Left ventricle myocardium inferior (tissue), 1 donor: ENCODE measurements at regions not wholly inside any gene's neighbourhood (a gene's known extent, or its start where the extent isn't known, plus 50 kb on each side); places are given as distances from the start of the nearest gene placed in this dataset.

Experiments
- DNase-seq: peaks from one replicate; pipeline ENCODE4 v3.0.0-alpha.2; 2020
- H3K27ac ChIP-seq: fragments of 200-600 bp; replicated peaks from 2 replicates; pipeline ENCODE4 v1.8.0; 2021
- H3K27me3 ChIP-seq: fragments of 200-600 bp; 2 replicates; pipeline ENCODE4 v1.8.0; 2021; ENCODE audit warnings: low read depth
- H3K36me3 ChIP-seq: fragments of 200-600 bp; 2 replicates; pipeline ENCODE4 v1.8.0; 2021
- H3K4me1 ChIP-seq: fragments of 200-600 bp; 2 replicates; pipeline ENCODE4 v1.8.0; 2021
- H3K4me3 ChIP-seq: fragments of 200-600 bp; 2 replicates; pipeline ENCODE4 v1.8.0; 2021; ENCODE audit warnings: mild to moderate bottlenecking, moderate library complexity
- H3K9me3 ChIP-seq: fragments of 200-600 bp; replicated peaks from 2 replicates; pipeline ENCODE4 v1.8.0; 2021
- intact Hi-C: fragments of 100-400 bp; cut with micrococcal nuclease; formaldehyde crosslinking; loops from one replicate; pipeline ENCODE4 v1.11.0; 2022
- TF ChIP-seq, protein P1 (sequence below): fragments of 200-600 bp; IDR thresholded peaks from 2 replicates; pipeline ENCODE4 v1.8.0; 2021; ENCODE audit warnings: antibody characterized with exemption, mild to moderate bottlenecking, borderline replicate concordance
- donor health status: DM: no; HTN: yes; CAD: no; lungs with severe emphysema.

DNA sequence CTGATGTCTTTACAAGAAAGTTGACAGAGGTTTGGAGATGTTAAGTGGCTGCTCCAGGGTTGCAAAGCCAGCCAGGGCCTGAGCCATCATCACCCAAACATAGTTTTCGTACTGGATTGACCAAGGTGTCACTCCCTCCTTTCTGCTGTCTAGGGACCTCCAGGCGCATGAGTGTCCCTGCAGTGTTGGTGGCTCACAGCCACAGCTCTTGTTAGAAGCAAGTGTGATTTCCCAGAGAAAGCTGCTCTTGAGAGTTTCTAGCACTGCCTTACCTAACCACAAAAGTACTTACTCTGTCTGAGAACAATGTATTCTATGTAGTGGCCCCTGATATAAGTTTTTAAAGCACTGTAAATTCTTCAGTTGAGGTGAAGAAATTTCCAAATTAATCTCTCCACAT is 144.1 kb downstream of the SOX2 start:
- intact Hi-C loops, result no loop called here
- H3K36me3 ChIP-seq, result no peaks in the 10 kb centered on the region
- no peaks in the 10 kb centered on the region for H3K4me1 ChIP-seq
- DNase-seq, result no peak
- TF ChIP-seq, protein P1, sequence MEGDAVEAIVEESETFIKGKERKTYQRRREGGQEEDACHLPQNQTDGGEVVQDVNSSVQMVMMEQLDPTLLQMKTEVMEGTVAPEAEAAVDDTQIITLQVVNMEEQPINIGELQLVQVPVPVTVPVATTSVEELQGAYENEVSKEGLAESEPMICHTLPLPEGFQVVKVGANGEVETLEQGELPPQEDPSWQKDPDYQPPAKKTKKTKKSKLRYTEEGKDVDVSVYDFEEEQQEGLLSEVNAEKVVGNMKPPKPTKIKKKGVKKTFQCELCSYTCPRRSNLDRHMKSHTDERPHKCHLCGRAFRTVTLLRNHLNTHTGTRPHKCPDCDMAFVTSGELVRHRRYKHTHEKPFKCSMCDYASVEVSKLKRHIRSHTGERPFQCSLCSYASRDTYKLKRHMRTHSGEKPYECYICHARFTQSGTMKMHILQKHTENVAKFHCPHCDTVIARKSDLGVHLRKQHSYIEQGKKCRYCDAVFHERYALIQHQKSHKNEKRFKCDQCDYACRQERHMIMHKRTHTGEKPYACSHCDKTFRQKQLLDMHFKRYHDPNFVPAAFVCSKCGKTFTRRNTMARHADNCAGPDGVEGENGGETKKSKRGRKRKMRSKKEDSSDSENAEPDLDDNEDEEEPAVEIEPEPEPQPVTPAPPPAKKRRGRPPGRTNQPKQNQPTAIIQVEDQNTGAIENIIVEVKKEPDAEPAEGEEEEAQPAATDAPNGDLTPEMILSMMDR, result no peak
- H3K27ac ChIP-seq, result no peak overlapping the region
- no peak overlapping the region for H3K4me3 ChIP-seq
- H3K9me3 ChIP-seq, result peaks cover 10% of the 10 kb centered on the region
- H3K27me3 ChIP-seq, result peaks cover 3% of the 10 kb centered on the region

DNA sequence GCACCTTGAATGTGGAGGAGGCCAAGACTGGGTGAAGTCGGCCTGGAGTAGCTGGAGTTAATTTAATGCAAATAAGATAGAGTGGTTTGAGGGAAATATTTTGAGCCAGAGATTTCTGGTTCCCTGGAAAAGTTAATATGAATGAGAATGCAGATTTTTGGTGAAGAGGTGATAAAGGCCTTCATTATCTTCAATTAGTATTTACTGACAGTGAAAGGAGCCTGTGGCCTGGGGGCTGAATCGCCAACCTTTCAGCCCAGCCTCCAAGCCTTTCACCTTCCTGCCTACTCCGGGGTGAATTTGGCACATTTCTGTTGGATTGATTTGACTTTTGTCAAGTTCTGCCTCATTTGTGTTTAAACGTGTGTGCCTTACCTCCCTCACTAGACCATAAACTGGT is 147.8 kb downstream of the SOX2 start:
- intact Hi-C loops, result no loop called here
- Histone ChIP-seq H3K4me1 (no peaks in the 10 kb centered on the region), H3K36me3 (no peaks in the 10 kb centered on the region), H3K27ac (no peak overlapping the region), H3K4me3 (no peak overlapping the region), H3K27me3 (peaks cover 3% of the 10 kb centered on the region), H3K9me3 (no peaks in the 10 kb centered on the region)
- DNase-seq, result no peak
- TF ChIP-seq, protein P1, result no peak

DNA sequence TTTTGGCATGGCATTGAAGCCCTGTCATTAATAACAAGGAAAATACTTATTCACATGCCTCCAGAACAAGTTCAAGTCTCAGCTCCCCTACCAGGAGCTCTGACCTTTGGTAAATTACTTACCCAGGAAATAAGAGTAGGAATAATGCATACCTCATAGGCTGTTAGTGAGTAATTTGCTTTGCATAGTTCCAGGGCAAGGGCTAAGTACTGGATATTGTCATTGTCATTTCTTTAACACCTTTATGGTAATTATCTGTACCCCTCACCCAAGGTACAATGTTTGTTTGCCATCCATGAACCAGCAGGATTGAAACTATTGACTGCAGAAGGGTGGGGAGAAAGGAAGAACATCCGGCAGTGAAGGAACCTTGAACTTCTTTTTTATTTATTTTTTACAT is 148.5 kb downstream of the SOX2 start:
- Histone ChIP-seq H3K9me3 (no peaks in the 10 kb centered on the region), H3K27me3 (peaks cover 3% of the 10 kb centered on the region), H3K4me3 (no peak overlapping the region), H3K36me3 (no peaks in the 10 kb centered on the region), H3K27ac (no peak overlapping the region), H3K4me1 (no peaks in the 10 kb centered on the region)
- no peak for DNase-seq
- TF ChIP-seq, protein P1, result no peak
- intact Hi-C loops, result no loop called here

DNA sequence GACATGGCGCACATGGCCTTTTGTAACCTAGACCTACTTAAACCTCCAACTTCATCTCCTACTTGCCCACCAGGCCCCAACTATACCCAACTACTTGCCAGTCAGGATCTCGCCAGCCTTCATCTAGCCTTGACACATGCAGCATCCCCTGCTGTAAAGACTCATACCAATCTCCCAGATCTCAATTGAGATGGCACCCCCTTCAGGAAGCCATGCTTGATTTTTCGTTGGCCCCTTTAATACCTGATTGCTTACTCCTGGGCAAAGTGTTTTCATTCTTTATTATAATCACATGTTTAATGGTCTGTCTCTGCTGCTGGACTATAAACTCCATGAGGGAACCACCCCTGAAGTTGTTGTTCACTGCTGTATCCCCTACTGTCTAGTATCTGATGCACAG is 150.8 kb downstream of the SOX2 start:
- no peak for DNase-seq
- Histone ChIP-seq H3K9me3 (no peaks in the 10 kb centered on the region), H3K4me1 (no peaks in the 10 kb centered on the region), H3K27me3 (peaks cover 3% of the 10 kb centered on the region), H3K27ac (no peak overlapping the region), H3K36me3 (no peaks in the 10 kb centered on the region), H3K4me3 (no peak overlapping the region)
- TF ChIP-seq, protein P1, result no peak
- intact Hi-C loops, result no loop called here

- H3K27ac ChIP-seq, result no peak overlapping the region
- no peaks in the 10 kb centered on the region for H3K36me3 ChIP-seq
- no peaks in the 10 kb centered on the region for H3K27me3 ChIP-seq
- no peaks in the 10 kb centered on the region for H3K4me1 ChIP-seq
- H3K9me3 ChIP-seq, result no peaks in the 10 kb centered on the region
- intact Hi-C loops, result no loop called here
- DNase-seq, result no peak
- TF ChIP-seq, protein P1, result no peak
- no peak overlapping the region for H3K4me3 ChIP-seq
Observed at GRCh38 chr3:181868576-181869082, 156.9 kb downstream of the SOX2 start.

DNA sequence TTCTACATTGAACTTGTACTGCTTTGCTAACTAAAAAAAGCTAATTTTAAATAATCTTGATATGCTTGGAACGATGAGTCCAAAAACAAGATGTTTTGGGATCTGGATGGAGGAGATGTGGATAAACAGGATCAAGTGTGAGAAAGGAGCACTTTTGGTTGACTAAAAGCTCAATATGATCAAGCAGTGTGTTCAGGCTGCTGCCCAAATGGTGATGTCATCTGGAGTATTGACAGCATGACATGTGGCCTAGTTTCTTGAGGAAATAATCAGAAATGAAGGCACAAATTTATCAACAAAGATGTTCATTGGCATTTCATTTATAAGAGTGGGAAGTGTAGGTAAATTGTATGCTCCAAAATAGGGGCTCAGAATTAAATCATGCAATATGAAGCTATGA is 161.2 kb downstream of the SOX2 start:
- Histone ChIP-seq H3K27ac (no peak overlapping the region), H3K9me3 (no peaks in the 10 kb centered on the region), H3K36me3 (no peaks in the 10 kb centered on the region), H3K4me3 (no peak overlapping the region), H3K27me3 (no peaks in the 10 kb centered on the region), H3K4me1 (no peaks in the 10 kb centered on the region)
- intact Hi-C loops, result no loop called here
- TF ChIP-seq, protein P1, result no peak
- no peak for DNase-seq
